Stimulated activated CD8-positive, alpha-beta memory T cell treated with anti-CD3 and anti-CD28 coated beads, Interleukin-15, amount 100 ng/mL, for 24 hours (primary cell): ENCODE measurements at regions not wholly inside any gene's neighbourhood (a gene's known extent, or its start where the extent isn't known, plus 50 kb on each side); places are given as distances from the start of the nearest gene placed in this dataset.

Experiments used
- DNase-seq: peaks from one replicate; pipeline ENCODE4 v3.0.0-alpha.2; 2020; ENCODE audit warnings: low read depth

- DNase-seq, result no peak
Observed at GRCh38 chr5:4079831-4080230, 484.2 kb downstream of the IRX1 start.

- DNase-seq, result no peak
Observed at GRCh38 chr5:4080370-4080769, 484.7 kb downstream of the IRX1 start.

- no peak for DNase-seq
Observed at GRCh38 chr5:4081059-4081458, 485.4 kb downstream of the IRX1 start.

GRCh38 chr5:4081466-4081865, 485.8 kb downstream of the IRX1 start:
- DNase-seq, result no peak

GRCh38 chr5:4082966-4083564, 487.4 kb downstream of the IRX1 start:
- no peak for DNase-seq

GRCh38 chr5:4083591-4084337, 488.1 kb downstream of the IRX1 start:
- no peak for DNase-seq

- no peak for DNase-seq
Observed at GRCh38 chr5:4086081-4086480, 490.4 kb downstream of the IRX1 start.

GRCh38 chr5:4087110-4087509, 491.5 kb downstream of the IRX1 start:
- no peak for DNase-seq

- no peak for DNase-seq
Observed at GRCh38 chr5:4089087-4089486, 493.5 kb downstream of the IRX1 start.

- no peak for DNase-seq
Observed at GRCh38 chr5:4093236-4093635, 497.6 kb downstream of the IRX1 start.

- DNase-seq, result no peak
Observed at GRCh38 chr5:4093970-4094369, 498.3 kb downstream of the IRX1 start.

- no peak for DNase-seq
Observed at GRCh38 chr5:4095918-4096630, 500.4 kb downstream of the IRX1 start.

- DNase-seq, result no peak
Observed at GRCh38 chr5:4097199-4097598, 501.6 kb downstream of the IRX1 start.

- no peak for DNase-seq
Observed at GRCh38 chr5:4098226-4098625, 502.6 kb downstream of the IRX1 start.

GRCh38 chr5:4099386-4099785, 503.8 kb downstream of the IRX1 start:
- no peak for DNase-seq

GRCh38 chr5:4100739-4101138, 505.1 kb downstream of the IRX1 start:
- DNase-seq, result no peak

GRCh38 chr5:4101189-4101588, 505.6 kb downstream of the IRX1 start:
- no peak for DNase-seq

- DNase-seq, result no peak
Observed at GRCh38 chr5:4104831-4105597, 509.4 kb downstream of the IRX1 start.

- DNase-seq, result no peak
Observed at GRCh38 chr5:4108690-4109089, 513.1 kb downstream of the IRX1 start.

GRCh38 chr5:4113426-4113825, 517.8 kb downstream of the IRX1 start:
- no peak for DNase-seq

- DNase-seq, result no peak
Observed at GRCh38 chr5:4113905-4114304, 518.3 kb downstream of the IRX1 start.

- no peak for DNase-seq
Observed at GRCh38 chr5:4114452-4114851, 518.8 kb downstream of the IRX1 start.

- no peak for DNase-seq
Observed at GRCh38 chr5:4116834-4117233, 521.2 kb downstream of the IRX1 start.
